ENCODE measurements at regions not wholly inside any gene's neighbourhood (a gene's known extent, or its start where the extent isn't known, plus 50 kb on each side); places are given as distances from the start of the nearest gene placed in this dataset.

DNA sequence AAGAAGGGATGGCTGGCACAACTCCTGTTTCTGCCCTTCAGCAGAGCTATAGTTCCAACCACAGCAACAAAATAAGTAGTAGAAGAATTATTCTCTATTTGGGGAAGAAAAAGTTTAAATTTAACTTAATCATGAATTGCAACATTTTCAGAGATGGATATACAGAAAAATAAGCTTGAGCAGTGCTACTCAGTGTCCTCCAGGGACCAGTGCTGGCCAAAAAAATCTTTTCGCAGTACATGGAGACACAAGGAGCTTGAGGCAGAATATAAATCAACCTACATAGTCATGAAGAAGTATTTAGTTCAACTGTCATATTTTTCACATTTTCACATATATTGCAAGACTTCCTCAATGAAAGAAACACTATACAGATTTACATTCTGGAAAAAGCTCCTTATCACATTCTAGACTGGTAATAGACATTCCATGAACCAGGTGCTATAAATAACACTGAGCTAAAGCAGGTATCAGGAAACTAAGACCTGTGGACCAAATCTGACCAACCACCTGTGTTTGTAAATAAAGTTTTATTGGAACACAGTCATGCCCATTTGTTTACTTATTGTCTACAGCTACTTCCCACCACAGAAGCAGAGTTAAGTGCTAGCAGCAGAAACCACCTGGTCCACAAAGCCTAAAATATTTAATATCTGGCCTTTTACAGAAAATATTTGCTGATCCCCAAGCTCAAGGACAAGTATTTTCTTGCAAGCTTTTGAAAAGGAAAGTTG is 101.9 kb downstream of the RGS21 start:
- H3K27ac Mint-ChIP-seq, result no peak overlapping the region
- no peak for DNase-seq (ENCODE audit: low spot score in 2 of 2)
- no peaks in the 10 kb centered on the region for H3K36me3 Mint-ChIP-seq
- no peaks in the 10 kb centered on the region for H3K9me3 Mint-ChIP-seq
- no peak for ATAC-seq

DNA sequence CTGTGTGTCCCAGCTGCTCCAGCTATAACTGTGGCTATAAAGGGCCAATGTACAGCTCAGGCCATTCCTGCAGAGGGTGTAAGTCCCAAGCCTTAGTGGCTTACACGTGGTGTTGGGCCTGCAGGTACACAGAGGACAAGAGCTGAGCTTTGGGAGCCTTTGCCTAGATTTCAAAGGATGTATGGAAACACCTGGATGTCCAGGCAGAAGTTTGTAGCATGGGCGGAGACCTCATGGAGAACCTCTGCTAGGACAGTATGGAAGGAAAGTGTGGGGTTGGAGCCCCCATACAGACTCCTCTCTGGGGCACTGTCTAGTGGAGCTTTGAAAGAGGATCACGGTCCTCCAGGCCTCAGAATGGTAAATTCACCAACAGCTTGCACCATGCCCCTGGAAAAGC is 113.9 kb downstream of the RGS21 start:
- no peaks in the 10 kb centered on the region for H3K36me3 Mint-ChIP-seq
- DNase-seq (ENCODE audit: low spot score in 2 of 2) (no peak), ATAC-seq (no peak)
- H3K9me3 Mint-ChIP-seq, result peaks cover 5% of the 10 kb centered on the region in 2 donors
- no peak overlapping the region for H3K27ac Mint-ChIP-seq

DNA sequence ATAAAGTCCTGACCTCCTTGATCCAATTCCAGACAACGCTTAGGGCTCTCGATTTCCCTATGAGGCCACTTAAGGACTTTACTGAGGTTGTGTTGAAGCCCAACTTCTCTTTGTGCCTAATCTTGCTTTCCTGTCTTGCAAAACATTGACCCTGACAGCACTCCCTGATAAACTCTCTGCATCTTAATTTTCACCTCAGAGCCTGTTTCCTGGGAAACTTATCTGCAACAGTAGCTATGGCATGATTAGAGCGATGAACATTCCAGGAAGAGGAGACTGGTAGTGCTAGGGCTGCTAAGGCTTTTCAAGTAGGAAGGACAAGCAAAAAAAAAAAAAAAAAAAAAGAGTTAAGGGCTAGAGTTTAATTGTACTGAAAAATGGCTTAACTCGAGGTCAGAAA is 118.9 kb downstream of the RGS21 start:
- DNase-seq (ENCODE audit: low spot score in 2 of 2) (no peak), ATAC-seq (no peak)
- Mint-ChIP-seq H3K27ac (peak overlapping the region in 1 of 2 donors; percentile 70), H3K36me3 (no peaks in the 10 kb centered on the region), H3K9me3 (no peaks in the 10 kb centered on the region)

DNA sequence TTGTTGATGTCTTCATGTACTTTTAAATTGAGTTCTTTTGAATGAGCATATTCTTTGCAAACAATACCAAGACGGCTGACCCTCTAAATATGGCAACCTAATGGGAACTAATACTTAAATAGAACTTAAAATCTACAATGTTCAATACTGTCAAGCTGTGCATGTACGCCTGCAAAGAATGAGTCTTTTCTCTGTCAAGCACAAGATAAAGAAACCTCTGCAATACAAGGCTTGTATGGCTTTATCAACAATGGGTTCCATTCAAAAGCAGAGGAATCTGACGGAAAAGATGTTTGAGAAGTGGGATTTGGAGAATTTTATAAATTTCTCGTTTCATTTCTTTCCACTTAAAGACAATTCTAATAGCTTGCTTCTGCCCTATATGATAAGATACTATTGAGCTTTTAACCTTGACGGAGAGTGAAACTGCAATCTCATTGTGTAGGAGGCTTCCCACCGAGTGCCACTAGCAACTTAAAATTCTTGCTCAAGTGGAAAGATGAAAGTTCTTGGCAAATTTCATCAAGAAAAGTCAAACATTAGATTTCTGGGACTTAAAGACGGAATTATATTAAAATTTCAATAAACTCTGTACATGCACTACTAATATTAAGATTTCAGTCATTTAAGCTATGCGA is 119.8 kb downstream of the RGS21 start:
- no peak overlapping the region for H3K27ac Mint-ChIP-seq
- no peak for DNase-seq (ENCODE audit: low spot score in 2 of 2)
- no peaks in the 10 kb centered on the region for H3K9me3 Mint-ChIP-seq
- H3K36me3 Mint-ChIP-seq, result no peaks in the 10 kb centered on the region
- ATAC-seq, result no peak

DNA sequence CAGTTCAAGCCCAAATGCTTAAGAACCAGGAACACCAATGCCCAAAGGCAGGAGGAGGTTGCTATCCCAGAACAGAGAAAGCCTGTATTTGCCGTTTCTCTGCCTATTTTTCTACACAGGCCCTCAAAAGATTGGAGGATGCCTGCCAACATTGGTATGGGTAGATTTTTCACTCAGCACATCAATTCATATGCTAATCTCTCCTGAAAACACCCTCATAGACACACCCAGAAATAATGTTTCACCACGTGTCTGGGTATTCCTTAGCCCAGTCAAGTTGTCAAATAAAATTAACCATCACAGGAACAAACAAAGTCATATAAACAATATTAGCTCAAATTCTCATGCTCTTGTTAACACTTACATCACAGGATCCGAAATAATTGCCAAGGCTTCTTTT is 121.9 kb downstream of the RGS21 start:
- Mint-ChIP-seq H3K27ac (no peak overlapping the region), H3K9me3 (no peaks in the 10 kb centered on the region), H3K36me3 (no peaks in the 10 kb centered on the region)
- DNase-seq (ENCODE audit: low spot score in 2 of 2) (no peak), ATAC-seq (no peak)

DNA sequence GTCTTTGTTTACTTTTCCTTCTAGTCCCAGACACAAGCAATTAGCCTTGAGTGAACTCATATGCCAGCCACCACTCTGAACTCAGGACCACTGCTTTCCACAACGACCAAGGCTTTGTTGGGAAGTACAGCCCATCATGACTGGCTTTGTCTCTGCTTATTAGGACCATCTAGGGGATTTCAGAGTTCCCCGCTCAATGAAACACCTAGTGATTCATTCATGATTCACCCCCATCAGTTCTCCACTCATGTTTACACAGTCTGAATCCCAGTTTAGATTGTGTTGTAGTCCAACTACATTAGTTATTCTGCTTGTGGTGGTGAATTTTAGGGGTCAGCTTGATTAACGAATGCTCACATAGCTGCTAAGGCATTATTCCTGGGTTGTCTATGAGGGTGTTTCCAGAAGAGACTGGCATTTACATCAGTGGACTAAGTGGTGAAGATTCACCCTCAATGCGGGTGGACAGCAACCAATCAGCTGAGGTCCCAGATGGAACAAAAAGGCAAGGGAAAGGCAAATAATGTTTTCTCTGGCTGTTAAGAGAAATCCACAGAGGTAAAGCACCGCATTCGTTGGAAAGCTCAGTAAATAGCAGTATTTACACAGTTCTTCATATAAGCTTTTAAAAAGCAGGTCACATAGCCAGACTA is 122.7 kb downstream of the RGS21 start:
- DNase-seq (ENCODE audit: low spot score in 2 of 2), result no peak
- Mint-ChIP-seq H3K9me3 (no peaks in the 10 kb centered on the region), H3K27ac (no peak overlapping the region), H3K36me3 (no peaks in the 10 kb centered on the region)
- peak in 1 of 2 donors; percentile 44 for ATAC-seq

DNA sequence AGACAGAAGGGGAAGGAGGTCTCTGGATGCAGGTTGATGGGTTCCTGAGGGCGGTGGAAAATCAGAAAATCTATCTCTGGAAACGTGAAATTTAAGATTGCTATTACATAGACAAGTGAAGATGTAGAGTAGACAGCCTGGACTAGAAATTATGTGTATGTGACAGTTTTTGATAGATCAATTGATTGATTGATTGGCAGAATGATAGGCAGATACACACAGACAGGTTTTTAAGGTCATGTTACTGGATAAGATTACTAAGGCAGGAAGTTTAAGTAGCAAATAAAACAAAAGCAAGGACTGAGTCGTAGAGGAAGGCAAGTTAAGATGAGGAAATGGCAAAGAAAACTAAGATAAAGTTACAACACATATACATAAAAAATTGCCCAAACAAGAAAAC is 124.7 kb downstream of the RGS21 start:
- ATAC-seq (no peak), DNase-seq (ENCODE audit: low spot score in 2 of 2) (no peak)
- Mint-ChIP-seq H3K9me3 (no peaks in the 10 kb centered on the region), H3K27ac (no peak overlapping the region), H3K36me3 (no peaks in the 10 kb centered on the region)

DNA sequence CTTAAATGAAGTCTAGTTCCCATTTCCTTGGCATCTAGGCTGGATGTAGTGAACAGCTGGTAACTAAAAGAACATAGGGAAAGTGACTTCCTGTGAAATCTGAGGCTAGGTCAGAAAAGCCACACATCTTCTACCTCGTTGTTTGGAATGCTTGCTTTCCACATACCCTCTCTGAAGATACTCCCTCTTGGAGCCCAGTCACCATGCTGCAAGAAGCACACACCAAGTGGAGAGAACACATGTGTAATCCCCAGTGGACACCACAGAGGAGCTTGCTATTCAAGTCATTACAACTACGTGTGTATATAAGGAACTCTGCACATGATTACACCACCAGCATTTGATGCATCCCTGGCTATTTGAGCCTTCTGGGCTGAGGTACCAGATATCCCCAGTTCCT is 125.9 kb downstream of the RGS21 start:
- Mint-ChIP-seq H3K9me3 (no peaks in the 10 kb centered on the region), H3K27ac (no peak overlapping the region), H3K36me3 (no peaks in the 10 kb centered on the region)
- ATAC-seq (no peak), DNase-seq (ENCODE audit: low spot score in 2 of 2) (no peak)

DNA sequence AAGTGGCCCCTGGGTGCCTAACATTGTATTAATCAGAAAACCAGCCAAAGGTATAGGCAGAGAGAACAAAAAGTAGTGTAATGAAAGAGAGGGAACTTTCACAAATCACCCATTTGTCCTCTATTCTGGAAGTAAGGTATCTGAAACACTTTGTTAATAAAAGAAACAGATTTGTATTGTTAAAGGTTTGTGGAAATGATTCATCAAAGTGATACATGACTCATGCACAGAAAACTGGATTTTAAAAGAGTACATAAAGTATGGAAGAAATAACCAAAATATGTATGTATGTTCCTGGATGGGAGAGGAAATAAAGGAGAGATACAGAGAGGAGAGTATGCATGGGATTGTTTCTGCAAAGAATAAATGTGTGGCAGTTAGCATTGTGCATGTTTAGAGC is 126.8 kb downstream of the RGS21 start:
- no peaks in the 10 kb centered on the region for H3K9me3 Mint-ChIP-seq
- H3K36me3 Mint-ChIP-seq, result no peaks in the 10 kb centered on the region
- no peak overlapping the region for H3K27ac Mint-ChIP-seq
- ATAC-seq (no peak), DNase-seq (ENCODE audit: low spot score in 2 of 2) (no peak)

DNA sequence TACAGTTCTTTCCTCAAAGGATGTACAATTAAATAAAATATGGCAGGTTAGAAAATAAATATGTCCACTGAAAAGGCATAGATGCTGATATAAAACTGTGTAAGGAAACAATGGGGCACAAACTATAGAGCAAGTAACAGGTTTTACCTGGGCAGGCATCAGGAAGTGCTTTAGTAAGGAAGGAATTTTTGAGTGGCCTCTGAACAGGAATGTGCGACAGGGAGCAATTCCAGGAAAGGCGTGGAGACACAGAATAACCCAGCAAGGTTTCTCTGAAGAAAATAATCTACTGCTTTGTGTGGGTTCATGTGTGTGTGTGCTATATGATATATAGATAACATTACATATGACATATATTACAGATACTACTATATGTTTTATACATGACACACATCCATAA is 128.4 kb downstream of the RGS21 start:
- no peaks in the 10 kb centered on the region for H3K9me3 Mint-ChIP-seq
- DNase-seq (ENCODE audit: low spot score in 2 of 2) (no peak), ATAC-seq (no peak)
- no peaks in the 10 kb centered on the region for H3K36me3 Mint-ChIP-seq
- H3K27ac Mint-ChIP-seq, result no peak overlapping the region

DNA sequence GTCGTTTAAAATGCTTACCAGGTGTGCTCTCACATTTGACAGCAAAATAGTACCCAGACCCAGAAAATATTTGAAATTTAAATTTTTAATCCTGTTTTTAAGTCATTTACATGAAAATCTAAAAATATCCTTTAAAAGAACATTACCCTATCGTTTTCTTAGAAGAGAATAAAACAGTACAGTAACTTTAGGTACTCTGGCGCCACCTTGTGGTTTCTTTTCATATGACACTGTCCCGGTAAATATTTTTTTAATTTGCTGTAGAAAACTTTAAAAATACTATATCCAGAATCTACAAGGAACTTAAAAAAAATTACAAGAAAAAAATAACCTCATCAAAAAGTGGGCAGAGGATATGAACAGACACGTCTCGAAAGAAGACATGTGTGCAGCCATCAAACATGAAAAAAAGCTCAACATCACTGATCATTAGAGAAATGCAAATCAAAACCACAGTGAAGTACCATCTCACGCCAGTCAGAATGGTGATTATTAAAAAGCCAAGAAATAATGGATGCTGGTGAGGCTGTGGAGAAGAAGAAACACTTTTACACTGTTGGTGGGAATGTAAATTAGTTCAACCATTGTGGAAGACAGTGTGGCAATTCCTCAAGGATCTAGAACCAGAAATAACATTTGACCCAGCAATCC is 129.2 kb downstream of the RGS21 start:
- Mint-ChIP-seq H3K27ac (no peak overlapping the region), H3K36me3 (no peaks in the 10 kb centered on the region), H3K9me3 (no peaks in the 10 kb centered on the region)
- ATAC-seq (no peak), DNase-seq (ENCODE audit: low spot score in 2 of 2) (peak in 1 of 2 donors; percentile 73)

DNA sequence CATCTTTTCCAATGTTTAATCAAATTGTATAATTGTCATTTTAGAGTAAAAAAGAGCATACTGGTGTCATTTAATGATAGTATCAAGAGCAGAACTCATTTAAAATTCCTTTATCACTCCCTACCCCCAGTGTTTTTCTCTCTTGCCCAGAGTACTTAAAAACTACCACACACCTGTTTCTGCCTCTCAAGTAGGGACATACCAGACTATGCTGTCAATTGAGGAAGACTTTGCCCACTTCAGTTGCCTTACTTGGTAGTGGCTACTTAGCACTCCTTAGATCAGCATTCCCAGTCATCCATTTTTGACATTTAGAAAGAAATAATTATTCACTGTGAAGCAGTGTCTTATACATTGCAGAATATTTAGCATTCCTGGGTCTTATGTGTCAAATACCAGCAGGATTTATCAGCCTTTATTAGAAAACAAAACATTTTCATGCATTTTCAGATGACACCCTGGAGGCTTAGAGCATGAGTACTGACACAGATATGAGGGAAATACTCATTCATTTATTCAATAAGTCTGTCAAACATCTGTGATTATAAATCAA is 127.5 kb upstream of the RGS1 start:
- no peaks in the 10 kb centered on the region for H3K9me3 Mint-ChIP-seq
- DNase-seq (ENCODE audit: low spot score in 2 of 2), result no peak
- ATAC-seq, result no peak
- H3K36me3 Mint-ChIP-seq, result no peaks in the 10 kb centered on the region
- H3K27ac Mint-ChIP-seq, result no peak overlapping the region

DNA sequence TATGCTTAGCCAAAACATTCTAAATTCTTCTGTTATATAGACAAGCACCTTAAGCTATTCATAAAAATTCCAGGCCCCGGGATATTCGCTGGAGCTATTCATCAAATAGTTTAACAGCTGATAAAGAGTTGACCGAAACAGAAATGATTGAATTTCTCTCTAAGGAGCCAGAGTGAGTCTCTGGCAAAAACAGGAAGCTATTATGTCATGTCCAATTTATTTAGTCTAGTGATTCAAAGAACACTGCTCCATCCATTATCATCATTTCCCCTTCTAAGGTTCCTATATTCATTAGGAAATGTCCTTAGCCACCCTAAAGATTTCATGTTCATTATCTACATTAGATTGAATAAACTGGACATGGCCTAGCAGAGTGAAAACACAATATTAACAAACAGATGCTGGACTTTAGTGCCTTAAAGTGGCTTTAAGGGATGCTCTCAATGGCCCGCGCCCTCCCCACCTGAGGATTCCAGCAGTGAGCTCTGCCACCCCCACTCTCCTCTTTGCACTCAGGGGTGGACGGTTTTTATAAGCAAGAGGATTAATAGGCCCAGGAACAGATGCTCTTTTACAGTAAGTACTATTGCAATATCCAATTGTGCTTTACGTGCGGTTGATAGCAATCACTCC is 122.1 kb upstream of the RGS1 start:
- no peaks in the 10 kb centered on the region for H3K9me3 Mint-ChIP-seq
- no peak overlapping the region for H3K27ac Mint-ChIP-seq
- no peak for DNase-seq (ENCODE audit: low spot score in 2 of 2)
- H3K36me3 Mint-ChIP-seq, result no peaks in the 10 kb centered on the region
- ATAC-seq, result no peak

DNA sequence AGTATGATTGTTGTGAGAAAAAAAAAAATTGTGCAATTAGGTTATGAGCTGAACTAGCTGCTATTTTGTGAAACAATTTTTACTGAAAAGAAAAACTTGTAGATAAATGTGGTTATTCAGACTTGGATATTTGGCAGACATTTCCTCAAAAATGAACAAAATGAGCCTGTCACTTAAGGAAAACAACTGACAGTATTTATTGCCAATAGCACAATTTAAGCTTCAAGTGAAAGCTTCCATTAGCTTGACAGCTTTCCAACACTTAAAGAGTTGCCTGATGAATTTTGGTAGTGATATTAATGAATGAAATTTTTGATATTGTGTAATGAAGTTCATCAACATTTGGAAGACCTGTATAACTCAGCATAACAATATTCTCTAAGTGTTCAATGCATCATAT is 116.1 kb upstream of the RGS1 start:
- Mint-ChIP-seq H3K36me3 (no peaks in the 10 kb centered on the region), H3K9me3 (no peaks in the 10 kb centered on the region), H3K27ac (no peak overlapping the region)
- ATAC-seq (no peak), DNase-seq (ENCODE audit: low spot score in 2 of 2) (no peak)

DNA sequence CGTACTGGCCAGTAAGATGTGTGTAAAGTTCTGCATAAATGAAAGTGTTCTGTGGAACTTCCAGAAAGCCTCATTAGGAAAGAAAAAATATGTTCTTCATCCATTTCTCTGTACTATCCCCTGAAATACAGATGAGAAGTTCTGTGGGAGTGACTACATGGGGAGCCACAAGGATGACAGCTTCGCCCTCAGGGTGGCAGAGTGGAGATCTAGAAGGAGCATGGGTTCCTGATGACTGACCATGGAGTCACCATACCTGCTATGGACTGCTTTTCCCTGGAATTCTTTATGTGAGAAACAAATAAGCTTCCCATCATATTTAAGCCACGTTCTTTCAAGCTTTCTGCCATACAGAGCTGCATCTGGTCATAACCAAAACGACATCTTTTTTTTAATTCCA is 113.9 kb upstream of the RGS1 start:
- no peak for DNase-seq (ENCODE audit: low spot score in 2 of 2)
- Mint-ChIP-seq H3K27ac (no peak overlapping the region), H3K9me3 (no peaks in the 10 kb centered on the region), H3K36me3 (no peaks in the 10 kb centered on the region)
- no peak for ATAC-seq

DNA sequence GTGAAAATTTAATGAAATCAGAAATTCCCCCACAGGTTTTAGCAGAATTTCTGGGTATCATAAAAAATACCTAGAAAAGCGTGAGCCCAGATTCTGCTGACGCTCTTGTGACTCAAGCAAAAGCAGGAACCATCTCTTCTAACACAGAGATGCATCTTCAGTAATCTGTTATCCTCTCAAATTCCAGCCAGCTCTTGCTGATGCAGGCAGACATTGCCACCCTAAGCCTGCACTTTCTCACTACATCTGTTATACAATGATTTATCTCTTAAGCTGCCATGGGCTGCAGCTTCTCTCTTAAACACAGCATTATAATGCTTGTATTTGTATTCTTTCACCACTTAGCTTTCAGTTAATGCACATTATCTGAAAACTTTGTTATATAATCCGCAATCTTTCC is 113.0 kb upstream of the RGS1 start:
- no peak for ATAC-seq
- Mint-ChIP-seq H3K36me3 (no peaks in the 10 kb centered on the region), H3K9me3 (no peaks in the 10 kb centered on the region), H3K27ac (no peak overlapping the region)
- DNase-seq (ENCODE audit: low spot score in 2 of 2), result no peak

DNA sequence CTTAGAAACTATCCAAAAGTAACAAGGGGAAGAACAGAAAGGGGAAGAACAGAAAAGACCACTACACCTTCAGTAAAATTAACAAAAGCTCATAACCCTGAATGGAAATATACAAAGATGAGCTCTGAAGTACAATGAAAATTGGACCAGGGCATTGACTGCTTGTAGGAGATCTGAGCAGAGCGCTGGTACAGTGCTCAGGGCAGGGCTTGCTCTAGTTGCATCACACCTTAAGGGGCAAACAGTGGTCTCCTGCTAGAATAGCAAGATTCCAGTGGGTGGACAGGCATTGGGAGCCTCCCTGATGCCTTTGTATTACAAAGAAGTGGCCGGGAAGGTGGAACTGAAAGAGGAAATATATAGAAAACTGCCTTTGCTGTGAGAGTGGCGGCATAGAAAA is 111.9 kb upstream of the RGS1 start:
- ATAC-seq, result no peak
- H3K36me3 Mint-ChIP-seq, result no peaks in the 10 kb centered on the region
- no peaks in the 10 kb centered on the region for H3K9me3 Mint-ChIP-seq
- no peak overlapping the region for H3K27ac Mint-ChIP-seq
- DNase-seq (ENCODE audit: low spot score in 2 of 2), result no peak
